HG03159 (cell line): ENCODE measurements at regions not wholly inside any gene's neighbourhood (a gene's known extent, or its start where the extent isn't known, plus 50 kb on each side); places are given as distances from the start of the nearest gene placed in this dataset.
"Not testable (repeated sequence)": the region's sequence is repeated elsewhere in the genome, so short reads cannot be mapped to it uniquely, and the experiment has no call there.

Experiments used
- ATAC-seq: cut with Tn5 transposase; IDR thresholded peaks from one replicate; pipeline ENCODE4 v1.9.1; 2021; ENCODE audit warnings: mild to moderate bottlenecking, moderate library complexity; ENCODE audit not compliant: unreplicated experiment

DNA sequence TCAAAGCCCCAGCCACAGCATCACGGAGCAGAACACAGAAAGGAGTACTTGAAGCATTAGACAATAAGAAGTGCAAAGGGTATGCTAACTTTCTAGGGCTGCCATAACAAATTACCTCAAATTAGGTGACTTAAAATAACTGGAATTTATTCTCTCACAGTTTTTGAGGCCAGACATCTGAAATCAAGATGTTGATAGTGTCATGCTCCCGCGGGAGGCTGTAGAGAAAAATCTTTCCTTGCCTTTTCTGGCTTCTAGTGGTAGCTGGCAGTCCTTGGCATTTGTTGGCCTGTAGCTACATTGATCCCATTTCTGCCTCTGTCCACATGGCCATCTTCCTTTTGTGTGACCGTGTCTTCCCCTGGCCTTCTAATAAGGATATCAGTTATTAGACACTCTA, 51.9 kb upstream of the SPDL1 start:
- no peak for ATAC-seq

DNA sequence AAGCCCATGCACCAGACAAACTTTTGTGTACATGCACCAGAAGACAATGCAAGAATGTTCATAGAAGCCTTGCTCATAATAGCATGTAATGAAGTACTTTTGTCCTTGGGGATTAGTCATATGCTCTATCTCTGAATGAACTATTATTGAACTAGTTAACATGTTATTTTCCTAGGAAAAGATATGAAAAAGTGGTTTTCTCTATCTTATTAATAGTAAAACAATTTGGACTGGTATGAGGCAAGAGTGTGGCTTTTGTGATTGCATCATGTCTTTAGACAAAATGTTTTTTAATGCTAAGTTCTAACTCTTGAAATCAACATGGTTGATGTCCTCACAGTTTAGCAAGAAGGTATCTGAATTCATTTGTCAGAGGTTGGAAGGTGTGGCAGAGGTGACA, 55.7 kb upstream of the SPDL1 start:
- ATAC-seq: no peak

DNA sequence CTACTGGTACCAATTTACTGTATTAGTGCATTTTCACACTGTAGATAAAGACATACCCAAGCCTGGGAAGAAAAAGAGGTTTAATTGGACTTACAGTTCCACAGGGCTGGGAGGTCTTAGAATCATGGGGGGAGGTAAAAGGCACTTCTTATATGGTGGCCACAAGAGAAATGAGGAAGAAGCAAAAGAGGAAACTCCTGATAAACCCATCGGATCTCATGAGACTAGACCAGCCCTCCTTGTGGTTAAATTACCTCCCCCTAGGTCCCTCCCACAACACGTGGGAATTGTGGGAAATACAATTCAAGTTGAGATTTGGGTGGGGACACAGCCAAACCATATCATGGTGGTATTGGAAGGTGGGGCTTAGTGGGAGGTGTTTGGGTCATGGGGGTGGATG, 56.5 kb upstream of the SPDL1 start:
- no peak for ATAC-seq

DNA sequence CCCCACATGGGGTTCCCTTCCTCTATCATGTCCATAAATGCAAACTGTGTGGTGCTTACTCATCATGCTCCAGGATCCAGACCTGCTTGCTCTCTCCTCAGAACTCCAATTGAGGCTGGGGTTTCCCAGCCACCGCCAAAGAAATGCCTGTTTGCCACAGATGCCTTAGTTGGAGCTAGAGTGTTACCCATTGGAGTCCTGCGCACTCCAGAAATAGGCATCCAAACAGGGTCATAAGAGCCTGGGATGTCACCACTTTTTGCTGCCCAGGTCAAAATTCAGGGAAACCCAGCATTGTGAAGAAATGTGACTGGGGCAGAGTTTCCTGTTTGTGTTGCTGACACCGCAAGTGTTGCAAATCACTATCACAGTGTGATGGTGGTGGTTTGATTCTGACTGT, 60.7 kb upstream of the SPDL1 start:
- no peak for ATAC-seq

DNA sequence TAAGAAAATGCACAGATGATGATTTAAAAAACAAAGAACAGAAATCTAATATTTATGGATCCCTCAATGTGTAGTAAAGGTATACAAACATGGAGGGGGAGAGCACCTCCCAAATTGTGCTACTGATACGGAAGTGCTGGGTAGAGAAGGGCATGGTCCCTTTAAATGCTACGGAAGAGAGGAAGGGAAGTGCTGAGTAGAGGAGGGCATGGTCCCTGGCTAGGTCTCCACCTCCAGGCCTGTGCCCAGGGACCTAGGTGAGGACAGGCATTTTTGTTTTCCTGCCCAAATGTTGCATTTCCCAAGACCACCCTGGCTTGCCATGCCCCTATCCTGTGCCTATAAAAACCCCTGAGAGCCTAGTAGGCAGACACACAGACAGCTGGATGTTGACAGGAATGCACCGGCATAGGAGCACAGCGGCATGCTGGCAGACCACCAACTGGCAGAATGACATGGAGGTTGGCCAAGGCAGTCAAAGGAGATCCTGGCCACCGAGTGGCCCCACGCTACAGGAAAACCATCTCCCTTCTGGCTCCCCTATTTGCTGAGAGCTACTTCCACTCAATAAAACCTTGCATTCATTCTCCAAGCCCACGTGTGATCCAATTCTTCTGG, 62.1 kb upstream of the SPDL1 start:
- ATAC-seq: no peak

DNA sequence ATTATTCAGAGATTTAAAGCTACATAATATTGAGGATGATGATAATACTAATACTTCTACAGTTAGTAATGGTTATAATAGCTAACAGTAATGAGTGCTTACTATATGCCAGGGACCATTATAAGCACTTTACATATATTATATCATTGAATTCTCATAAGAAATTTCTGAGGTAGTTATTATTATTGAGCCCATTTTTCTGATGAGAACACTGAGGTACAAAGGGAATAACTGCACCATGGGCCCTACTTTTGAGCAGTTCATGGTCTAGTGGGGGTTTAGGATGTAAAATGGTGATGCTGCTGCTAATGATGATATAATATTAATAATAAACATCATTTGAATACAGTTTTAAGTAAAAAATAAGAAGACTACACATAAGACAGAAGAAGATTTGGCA, 64.2 kb upstream of the SPDL1 start:
- no peak for ATAC-seq

DNA sequence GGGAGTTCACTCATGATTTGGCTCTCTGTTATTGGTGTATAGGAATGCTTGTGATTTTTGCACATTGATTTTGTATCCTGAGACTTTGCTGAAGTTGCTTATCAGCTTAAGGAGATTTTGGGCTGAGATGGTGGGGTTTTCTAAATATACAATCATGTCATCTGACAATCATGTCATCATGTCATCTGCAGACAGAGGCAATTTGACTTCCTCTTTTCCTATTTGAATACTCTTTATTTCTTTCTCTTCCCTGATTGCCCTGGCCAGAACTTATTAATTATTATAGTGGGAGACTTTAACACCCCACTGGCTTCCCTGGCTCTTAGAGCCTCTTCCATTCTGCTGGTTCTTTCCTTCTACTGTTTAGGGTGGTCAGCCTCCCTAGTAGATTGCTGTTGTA, 64.8 kb upstream of the SPDL1 start:
- ATAC-seq: not testable (repeated sequence)

DNA sequence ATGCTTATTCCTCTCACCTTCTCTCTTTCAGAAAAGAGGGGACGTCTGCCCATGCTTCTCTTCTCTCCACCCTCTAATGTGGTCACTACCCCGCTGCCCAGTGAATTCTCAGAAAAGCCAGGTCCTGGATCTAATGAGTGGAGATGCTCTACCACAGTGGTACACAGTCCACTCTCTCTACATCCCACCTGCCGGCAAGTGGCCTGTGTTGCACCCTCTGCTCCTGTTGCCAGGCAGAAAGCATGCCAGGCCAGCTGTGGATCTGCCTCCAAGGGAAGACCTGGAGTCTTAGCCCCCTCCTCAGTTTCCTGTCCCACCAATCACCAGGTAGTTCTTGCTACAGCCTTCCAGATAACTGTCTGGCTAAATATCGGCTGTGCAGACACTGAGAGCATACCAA, 71.2 kb upstream of the SPDL1 start:
- no peak for ATAC-seq

DNA sequence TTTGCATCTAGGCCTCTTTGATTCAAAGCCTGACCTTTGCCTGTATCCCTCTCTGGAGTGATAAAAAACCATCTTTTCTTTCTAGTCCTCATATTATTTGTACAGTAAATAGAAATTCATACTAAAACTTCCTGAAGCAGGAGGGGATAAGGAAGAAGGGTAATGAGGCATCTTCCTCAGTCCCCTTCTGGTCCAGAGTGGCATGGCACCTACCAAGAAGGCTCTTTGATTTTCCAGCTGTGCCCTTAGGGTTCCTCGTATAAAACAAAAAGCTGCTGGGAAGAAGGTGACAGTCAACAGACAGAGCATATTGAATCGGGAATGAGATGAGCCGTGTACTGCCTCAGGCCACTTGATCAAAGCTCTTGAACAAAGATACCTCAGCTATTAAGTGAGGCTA, 71.9 kb upstream of the SPDL1 start:
- ATAC-seq: no peak

DNA sequence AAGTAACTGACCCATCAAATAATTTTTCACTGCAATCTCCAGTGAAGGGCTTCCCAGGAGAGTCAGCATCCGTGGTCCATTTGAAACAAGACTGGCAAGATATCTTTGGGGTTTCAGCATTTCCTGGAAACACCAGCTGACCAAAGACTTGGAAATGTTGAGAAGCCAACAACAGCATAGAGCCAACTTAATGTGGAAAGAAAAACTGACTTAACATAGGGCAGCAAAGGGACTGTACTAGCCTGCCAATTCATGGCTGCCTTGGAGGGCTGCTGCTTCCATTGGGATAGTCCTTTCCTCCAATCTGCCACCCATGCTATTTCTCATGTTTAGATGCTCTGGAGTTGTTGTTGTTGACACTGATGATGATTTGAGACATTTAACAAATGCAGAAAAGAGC, 76.5 kb upstream of the SPDL1 start:
- ATAC-seq: no peak

DNA sequence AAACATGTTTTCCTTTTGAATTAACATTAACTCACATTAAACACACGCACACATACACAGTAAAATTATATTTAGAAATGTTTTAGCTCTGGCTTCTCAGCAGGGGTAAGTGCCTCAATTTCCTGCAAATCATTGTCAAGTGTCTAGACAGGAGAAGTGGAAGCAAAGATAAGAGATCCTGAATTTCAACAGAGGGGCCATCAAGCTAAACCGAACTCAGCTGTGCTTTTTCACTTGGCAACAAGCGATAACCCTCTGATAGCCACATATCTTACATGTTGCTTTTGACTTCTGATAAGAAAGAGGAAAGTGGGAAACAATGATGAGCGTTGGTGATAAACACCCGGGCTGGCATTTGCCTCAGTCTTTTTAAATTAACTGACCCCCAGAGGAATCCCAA, 79.7 kb upstream of the SPDL1 start:
- ATAC-seq: no peak

DNA sequence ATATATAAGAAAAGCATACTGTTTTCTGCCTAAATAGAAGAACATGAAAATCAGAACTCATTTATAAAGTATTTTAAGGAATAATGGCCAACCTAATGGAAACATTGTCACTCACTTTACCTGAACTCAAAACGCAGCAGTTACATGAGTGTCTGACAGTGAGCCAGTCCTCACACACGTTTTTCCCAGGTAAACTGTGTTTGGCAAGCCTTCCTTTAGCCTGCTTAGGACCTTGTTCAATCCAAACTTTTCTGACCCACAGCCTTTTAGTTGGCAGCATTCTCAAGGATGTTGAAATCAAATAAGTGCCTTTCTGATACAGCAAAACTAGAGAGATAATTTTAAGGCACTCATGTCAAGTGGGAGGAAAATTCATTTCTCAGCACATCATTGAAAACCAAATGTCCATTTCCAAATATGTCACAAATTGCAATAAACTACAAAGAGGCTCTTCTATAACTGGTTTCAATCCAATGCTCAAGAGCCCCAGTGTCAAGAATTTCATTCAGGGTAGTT, 83.5 kb upstream of the SPDL1 start:
- ATAC-seq: no peak

DNA sequence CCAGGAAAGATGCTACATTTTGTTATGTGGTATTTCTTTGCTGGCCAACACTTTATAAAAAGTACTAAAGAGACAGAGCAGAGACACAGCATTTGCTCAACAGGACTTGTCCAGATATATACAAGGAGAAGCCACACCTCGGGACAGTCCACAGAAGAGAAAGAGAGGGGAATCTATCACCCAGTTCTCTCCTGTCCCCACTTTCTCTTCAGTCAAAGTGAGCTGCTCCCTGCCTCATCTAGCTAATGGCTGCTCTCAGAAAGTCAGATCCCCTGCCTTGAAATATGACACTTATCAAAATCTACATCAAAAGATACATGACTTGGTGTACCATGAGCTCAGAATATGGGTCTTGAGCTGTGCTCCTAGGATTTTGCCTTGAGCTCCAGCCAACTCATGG, 86.7 kb upstream of the SPDL1 start:
- no peak for ATAC-seq

DNA sequence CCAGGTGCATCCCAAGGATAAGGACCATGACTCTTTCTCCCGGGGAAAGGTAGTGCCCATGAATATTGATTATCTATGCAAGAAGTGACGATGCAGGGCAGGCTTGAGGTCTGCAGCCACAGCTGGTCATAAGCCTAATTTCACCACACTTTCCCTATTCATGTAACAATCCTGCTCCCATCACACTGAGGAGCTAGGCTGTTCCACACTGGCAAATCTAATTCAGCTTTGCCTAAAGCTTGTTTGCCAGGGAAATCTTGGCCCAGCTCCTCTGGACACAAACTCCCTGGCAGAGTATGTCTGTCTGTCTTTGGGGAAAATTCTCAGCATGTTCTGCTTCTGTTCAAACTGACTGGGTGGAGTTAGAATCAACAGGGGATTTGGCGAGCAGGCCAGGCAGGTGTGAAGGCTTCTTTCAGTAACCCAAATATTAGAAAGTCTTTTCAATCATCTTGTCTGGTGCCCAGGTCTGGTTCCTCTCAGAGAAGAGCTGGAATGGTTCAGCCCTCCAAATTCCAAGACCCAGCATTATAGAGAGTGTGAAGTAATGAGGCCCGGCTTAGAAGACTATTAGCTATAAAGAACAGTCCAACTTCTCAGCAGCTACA, 88.5 kb upstream of the SPDL1 start:
- ATAC-seq: no peak

DNA sequence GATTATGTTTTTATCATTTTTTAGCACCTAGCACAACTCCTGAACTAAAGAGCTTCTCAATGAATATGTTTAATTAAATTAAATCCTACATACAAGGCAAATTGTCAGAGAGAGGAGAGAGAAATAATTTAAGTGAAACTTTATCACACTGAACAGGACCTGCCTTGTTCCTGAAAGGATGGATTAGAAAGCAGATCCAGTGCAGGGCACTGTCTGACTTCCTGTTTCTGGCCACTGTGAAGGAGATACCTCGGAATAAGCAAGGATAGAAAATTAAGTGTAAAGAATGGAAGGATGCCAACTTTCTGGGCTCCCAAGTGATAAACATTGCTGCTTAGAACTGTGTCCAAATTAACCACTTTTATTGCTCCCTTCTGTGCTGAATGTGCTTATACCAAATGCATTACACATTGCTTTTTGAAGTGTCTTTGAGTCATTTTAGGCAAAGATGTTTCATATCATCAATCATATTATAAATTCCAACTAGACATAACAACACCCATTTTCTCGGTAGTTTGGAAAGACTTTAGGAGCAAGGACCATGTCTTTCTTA, 89.1 kb upstream of the SPDL1 start:
- ATAC-seq: no peak

DNA sequence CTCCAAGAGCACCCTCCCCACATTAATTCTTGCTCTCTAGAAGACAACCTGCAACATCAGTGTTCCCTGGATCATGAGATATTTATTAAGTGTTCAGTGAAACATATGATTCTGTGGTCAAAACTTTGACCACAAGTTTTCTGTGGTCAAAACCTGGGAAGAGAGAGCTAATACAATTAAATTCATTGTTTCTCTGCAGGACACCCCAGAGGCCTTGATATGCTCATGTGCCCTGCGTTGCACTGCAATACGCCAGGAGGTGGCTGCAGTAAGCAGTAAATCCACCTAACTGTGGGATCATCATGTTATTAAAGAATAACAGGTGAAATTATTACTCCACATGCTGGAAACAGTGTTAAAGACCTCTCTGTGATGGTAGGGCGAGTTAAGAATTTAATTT, 109.3 kb upstream of the SPDL1 start:
- no peak for ATAC-seq

DNA sequence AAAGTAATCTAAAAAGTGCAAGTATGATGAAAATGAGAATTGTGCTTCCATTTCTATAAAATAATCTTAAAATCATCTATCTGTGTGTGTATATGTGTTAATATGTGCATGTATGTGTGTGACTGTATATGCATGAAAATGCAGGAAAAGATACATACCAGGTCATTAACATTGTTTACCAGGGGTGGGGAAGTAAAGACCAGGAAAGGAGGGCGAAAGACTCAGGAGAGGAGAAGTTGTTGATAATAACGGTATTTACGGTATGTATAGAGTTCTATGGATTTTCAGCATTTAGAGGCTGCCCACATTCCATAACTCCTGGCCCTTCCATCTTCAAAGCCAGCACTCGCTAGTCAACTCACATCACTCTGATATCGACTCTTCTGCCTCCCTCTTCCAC, 111.0 kb upstream of the SPDL1 start:
- no peak for ATAC-seq

DNA sequence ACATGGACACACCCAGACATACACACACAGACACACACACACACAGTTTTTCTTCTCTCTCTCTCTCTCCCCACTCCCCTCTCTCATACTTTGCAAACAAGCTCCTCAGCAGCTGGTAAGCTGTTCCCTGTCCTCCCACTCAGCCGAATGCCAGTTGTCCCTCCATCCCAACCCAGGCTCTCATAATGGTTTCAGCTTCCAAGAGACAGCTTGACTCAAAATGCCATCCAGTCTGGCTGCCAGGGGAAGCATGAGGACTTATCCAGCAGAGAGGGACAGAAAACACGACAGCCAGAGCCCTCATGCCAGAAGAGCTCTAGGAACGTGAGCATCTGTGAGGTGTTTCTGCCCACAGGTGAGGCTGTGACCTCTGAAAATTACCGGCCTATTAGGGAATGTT, 112.6 kb upstream of the SPDL1 start:
- ATAC-seq: no peak

DNA sequence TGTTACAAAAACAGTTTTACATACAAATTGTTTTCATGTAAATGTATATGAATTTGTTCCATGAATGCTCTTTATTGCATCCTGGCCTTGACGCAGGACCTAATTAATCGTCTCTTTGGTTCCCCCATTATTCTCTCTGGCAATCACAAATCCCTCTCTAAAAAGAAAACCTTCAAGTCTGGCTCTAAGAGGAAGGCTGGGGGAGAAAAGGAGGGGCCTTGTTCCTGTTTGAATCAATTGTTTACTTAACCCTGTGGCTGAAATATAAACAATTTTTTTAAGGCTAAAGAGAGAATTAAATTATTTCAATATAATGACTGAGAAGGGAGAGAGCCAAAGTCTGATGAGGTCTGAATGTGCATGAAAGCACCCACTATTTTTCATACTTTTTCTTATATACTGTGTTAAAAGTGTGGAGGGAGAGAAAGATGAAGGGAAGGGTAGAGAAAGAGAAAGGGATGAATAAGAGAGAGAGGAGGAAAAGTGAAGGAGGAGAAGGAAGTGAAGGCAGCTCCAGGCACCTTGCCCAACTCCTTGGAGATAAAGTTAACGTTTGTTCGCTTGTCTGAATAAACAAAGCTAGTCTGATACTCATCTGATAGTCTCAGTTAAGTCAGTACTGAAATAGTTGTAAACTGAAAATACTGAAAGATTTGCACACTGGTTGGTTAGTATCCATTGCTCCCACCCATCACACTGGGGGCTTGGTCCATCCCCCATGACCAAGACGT, 116.4 kb upstream of the SPDL1 start:
- no peak for ATAC-seq

DNA sequence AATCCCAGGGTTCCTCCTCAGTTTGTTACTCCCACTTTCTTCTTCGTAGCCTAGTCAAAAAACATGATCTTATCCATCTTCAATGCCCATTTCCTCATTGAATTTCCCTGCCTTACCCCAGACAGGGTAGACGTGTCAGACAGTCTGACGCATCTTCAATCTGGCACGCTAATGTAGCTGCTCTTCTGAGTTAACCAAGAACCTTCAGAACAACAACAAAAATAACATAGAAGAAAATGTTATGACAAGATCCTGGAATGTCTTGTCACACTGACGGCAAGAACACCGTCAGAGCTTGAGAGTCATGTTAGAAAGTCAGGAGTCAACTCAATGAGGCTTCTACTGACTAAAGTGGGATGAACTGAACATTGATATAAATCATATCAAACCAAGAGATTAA, 122.7 kb upstream of the SPDL1 start:
- ATAC-seq: no peak

DNA sequence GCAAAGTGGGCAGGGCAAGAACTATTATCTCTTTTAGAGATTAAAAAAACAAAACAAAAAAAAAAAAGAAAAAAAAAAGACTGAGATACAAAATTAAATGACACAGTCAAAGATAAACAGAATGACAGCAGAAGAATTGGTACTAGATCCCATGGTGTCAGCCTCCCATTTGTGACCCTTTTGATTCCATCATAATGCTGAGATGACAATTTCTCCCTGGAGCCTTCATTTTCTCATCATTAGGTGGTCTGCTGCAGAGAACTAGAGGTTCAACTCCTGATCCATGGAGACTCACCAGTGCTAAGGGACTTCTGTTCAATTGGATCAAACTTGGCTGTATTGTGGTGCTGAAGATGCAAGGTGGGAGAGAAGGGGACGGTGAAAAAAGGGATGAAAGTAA, 123.5 kb upstream of the SPDL1 start:
- no peak for ATAC-seq

DNA sequence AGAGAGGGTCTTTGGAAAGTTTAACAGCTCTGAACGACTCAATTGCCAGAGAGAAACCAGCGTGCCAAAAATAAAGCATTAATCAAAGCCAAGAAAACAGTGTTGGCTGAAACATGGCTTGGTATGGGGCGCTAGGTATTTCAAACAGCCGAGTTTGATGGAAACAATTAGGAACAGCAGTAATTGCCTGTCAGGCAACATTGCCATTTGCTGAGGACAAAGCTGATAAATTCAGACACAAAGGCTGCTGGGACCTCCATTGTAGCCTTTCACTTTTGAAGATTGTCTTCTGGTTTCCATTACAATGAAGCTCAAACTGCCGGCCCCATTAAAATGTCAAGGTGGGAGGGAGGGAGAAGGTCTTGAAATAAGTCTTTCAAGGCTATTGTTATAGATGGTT, 125.4 kb upstream of the SPDL1 start:
- ATAC-seq: no peak
